ENCODE measurements at regions not wholly inside any gene's neighbourhood (a gene's known extent, or its start where the extent isn't known, plus 50 kb on each side); places are given as distances from the start of the nearest gene placed in this dataset.

DNA sequence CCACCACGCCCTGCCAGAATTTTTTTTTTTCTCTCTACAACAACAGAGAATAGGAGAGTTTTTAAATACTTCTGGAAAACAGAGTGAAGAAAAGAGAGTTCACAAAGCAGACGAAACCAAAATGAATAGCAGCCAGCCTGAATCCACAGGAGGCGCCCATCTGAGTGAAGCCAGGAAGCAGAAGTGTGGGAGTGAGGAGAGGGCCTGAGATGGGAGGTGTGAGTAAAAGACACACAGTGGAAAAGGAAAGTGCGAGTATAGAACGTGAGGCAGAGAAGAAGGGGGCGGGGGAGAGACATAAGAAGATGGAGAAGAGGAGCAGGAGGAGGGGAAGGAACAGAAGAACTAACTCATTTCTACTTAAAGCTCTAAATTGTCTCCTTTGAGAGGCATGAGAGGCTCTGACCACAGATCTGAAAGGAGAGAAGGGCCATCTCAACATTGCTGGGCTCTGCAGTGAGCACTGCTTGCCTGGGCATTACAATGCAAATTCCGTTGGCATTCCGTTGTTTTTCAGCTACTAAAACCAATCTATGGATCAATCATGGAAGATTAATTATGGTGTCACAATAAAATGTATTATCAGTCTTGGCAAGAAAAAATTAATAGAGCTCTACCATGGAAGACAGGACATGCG, 140.1 kb upstream of the CPSF6 start:
- peak; percentile 16 for DNase-seq

DNA sequence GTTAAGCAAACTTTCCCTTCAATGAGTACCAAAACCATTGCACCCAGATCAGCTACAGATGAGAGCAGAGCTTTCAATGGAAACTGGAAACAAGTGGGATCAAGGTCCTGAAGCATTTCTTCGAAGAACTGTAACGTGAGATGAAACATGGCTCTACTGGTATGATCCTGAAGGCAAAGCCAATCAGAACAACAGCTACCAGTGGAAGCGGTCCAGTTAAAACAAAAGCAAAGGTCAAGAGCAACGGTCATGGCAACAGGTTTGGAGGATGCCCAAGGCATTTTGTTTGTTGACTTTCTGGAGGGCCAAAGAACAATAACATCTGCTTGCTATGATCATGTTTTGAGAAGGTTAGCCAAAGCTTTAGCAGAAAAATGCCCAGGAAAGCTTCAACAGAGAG, 137.9 kb upstream of the CPSF6 start:
- DNase-seq: no peak

DNA sequence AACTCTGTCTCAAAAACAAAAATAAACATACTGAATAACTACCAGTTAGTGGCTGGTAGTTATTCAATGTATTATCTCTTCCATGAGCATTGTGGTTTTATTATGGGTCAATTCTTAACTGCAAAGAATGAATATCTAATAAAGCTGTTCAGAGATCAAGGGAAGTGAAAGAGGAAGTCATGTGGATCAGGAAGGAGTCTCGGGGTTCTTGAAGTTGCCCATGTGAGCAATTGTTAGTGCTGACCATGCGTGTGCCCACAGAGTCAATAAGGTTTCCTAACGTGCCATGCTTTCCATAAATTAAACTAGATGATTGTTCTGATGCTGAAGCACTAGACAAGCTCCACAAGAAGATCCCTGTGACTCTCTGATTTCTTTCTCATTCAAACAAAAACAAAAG, 136.5 kb upstream of the CPSF6 start:
- no peak for DNase-seq

DNA sequence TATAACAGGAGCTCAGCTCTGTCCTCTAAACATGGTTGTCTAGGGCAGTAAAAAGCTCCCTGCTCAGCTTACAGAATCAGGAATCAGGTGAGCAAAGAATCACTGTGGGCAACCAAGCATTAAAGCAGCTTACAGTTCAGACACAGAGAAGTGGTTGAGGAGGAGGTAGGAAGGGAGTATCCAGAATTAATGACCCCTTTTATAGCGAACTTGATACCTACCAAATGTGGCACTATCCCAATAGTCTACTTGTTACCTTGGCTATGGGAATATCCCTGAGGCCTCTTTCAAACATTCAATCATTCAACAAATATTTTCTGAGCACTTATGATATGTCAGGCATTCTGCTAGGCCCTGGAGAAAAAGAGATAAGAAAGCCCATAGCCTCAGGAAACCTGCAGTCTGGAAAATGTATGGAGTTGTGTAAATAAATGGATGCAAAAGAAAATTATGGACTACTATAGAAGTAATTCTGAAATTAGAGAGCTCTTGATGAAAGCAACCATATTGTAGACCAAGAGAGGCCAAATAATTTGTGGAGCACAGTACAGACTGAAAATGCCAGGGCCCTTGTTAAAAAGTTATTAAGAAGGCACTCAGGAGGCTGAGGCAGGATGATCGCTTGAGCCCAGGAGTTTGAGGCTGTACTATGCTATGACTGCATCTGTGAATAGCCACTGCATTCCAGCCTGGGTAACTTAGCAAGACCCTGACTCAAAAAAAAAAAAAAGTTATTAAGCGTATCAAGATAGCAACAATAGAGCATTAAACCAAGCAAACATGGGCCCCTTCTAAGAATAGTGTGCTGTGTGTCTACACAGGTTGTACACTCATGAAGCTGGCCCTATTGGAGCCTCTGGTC, 134.0 kb upstream of the CPSF6 start:
- no peak for DNase-seq

DNA sequence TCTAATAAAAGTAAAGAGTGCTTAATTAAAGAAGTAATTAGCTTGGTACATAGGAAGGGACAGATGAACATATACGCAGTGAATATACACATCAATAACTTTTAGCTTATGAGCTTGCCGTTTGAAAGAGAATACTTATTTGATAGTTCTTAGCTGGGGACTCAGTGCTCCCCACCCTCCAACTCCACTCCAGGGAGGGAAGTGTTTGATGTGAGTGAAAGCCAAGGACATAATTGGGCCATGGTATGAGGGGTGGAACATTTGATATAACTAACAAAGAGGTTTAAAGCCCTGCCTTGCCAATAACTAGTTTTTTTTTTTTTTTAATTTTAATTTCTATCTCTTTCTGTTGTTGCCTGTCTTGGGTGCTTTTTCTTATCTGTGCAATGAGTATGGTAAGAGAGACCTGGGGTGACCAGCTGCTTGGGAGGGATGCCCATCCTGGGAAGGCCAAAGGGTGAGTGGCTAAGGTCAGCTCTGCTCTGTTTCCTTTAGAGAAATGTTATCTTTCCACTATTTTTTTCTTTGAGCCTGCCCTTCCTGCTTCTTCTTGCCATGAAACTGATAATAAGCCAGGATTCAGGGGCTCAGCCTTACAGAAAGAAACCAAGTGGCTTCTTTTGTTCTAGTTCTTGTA, 132.8 kb upstream of the CPSF6 start:
- DNase-seq: no peak

DNA sequence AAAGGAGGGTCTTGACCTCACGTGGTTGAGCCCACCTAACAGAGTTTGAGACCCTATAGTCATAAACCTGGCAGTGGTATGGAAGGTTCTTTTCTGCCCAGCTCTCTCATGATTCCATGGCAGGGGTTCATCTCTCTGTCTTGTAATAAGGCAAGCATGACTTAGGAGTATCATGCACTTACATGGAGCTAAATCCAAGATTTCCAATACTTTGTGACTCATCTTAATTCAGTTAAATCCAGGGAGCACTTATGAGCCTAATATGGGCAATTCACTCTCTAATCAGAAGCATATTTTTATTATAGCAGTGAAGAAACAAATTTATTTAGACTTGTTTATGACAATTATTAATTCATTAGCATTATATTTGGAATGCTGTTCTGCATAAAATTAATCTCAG, 131.8 kb upstream of the CPSF6 start:
- DNase-seq: no peak

DNA sequence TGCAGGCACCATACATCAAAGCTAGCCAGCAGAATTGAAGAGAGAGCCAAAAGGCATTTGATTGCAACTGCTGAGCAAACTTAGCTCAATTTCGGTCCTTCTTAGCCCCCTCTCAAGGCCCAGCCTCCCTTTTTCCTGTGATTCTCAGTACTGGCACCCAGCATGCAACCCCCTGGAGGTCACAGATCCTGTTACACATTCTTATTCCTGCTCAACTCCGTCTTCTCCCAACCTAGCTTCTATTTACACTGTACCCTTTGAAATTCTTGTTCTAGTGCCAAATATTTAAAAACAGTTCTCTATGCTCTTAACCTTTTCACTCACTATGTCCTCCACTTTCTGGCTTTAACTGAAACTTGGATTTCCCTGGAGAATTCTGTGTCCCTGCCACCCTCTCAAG, 131.3 kb upstream of the CPSF6 start:
- no peak for DNase-seq

DNA sequence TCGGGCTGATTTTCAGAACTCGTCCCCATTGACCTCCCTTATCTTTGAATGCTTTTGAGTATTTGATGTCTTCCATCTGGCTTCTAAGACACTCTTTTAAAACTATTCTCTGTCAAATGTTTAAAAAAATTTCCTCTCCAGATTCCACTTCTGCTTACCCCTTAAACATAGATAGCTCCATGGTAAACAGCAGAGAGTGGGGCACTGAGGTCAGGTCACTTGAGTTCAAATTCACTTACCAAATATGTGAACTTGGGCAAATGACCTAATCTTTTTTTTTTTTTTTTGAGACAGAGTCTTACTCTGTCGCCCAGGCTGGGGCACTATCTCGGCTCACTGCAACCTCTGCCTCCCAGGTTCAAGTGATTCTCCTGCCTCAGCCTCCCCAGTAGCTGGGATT, 126.8 kb upstream of the CPSF6 start:
- DNase-seq: no peak

DNA sequence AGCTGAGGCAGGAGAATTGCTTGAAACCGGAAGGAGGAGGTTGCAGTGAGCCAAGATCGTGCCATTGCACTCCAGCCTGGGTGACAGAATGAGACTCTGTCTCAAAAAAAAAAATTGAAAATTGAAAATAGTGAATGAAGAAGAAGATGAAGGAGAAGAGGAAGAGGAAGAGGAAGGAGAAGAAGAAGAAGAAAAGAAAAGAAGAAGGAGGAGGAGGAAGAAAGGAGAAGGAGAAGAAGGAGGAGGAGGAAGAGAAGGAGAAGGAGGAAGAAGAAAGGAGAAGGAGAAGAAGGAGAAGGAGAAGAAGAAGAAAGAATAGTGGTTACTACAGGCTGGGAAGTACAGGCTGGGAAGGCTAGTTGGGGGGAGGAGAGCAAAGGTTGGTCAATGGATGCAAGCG, 124.3 kb upstream of the CPSF6 start:
- DNase-seq: no peak

DNA sequence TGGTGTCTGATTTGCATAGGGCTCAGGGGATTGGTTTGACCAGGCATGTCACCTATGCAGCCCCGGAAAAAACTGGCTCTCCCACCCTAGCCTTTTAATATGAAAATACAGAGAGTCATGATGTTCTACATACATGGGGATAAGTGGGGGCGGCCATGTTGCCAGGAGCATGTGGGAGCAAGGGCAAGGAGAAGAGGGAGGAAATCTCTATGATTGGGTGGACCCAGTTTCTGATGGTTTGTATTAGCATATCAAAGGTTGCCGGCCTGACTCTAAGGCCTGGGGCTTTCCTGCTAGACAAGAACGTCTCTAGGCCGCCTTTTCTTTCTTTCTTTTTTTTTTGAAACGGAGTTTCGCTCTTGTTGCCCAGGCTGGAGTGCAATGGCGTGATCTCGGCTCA, 123.4 kb upstream of the CPSF6 start:
- no peak for DNase-seq

DNA sequence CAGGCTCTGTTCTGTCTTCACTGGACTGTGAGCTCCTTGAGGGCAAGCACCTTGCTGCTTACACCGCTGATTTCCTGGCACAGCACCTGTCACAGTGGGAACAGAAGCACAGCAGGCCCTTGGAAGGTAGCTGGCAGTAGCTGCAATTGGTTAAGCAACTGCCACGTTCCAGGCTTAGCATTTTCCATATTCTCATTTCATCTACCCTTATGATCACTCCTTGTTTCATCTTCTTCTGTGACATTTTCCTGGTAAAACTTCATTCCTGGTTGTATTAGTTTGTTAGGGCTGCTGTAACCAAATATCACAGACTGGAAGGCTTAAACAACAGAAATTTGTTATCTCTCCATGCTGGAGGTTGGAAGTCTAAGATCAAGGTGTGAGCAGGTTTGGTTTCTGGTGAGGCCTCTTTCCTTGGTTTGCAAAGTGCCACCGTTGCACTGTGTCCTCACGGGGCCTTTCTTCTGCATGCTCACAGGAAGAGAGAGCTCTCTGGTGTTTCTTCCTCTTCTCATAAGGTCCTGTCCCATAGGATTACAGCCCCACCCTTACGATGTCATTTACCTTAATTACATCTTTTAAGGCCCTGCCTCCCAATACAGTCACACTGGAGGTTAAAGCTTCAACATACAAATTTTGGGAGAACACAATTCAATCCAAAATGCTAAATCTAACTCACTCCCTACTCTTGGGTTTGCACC, 121.7 kb upstream of the CPSF6 start:
- DNase-seq: no peak

DNA sequence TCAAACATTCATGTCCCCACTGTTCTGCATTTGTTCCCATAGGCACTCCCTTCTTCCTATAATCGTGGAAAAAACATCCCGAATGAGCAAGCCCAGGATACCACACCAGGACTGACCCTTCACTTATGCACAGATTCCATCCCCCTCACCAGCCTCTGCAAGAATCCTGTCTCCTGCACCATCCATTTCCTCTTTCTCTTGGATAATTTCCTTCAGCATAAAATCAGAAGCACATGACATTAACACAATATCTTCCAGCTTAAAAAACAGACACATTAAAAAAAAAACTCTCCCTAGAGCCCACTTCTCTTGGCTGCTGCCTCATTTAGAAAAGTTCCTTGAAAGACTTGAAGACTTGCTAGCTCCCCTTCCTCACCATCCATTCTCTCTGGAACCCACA, 120.9 kb upstream of the CPSF6 start:
- no peak for DNase-seq

DNA sequence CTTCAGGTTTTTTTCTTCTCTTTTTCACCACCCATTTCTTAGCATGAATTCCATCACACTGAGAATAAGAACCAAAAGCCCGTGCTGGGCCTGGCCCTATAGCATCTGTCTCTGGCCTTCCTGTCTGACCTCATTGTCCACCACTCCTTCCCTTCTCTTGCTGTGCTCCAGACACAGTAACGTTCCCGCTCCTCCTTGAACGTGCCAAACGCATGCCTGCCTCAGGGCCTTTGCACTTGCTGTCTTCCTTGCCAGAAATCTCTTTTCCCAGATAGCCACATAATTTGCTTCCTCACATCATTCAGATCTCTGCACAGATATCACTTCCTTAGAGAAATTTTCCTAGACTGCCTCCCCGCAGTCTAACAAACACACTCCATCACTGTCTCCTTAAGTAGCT, 119.6 kb upstream of the CPSF6 start:
- DNase-seq: no peak

DNA sequence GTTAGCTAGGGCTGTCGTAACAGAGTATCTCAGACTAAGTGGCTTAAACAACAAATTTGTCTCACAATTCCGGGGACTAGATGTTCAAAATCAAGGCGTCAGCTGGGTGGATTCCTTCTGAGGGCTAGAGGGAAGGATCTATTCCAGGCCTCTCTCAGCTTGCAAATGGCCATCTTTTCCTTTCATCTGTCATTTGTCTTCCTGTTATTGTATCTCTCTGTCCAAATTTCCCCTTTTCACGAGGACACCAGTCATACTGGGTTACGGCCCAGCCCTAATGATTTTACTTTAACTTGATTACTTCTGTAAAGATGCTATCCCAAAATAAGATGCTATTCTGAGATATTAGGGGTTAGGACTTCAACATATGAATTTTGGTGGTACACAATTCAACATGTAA, 119.0 kb upstream of the CPSF6 start:
- DNase-seq: no peak

DNA sequence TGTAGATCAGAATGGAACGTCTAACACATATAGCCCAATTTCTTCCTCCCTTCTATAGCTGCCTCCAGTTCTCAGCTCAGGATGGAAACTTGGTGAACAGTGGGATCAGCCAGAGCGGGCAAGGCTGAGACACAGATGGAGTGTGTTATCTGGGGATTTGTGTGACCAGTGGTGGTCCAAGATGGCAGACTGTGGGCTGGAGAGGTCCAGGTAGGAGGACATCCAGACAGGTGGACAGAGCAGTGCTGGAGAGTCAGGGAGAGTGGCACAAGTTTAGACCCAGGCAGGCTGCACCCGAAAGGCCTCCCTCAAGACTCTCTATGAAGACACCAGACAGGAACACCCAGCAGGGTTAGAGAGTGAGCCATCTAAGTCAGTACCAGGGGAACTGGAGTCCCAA, 116.1 kb upstream of the CPSF6 start:
- no peak for DNase-seq

DNA sequence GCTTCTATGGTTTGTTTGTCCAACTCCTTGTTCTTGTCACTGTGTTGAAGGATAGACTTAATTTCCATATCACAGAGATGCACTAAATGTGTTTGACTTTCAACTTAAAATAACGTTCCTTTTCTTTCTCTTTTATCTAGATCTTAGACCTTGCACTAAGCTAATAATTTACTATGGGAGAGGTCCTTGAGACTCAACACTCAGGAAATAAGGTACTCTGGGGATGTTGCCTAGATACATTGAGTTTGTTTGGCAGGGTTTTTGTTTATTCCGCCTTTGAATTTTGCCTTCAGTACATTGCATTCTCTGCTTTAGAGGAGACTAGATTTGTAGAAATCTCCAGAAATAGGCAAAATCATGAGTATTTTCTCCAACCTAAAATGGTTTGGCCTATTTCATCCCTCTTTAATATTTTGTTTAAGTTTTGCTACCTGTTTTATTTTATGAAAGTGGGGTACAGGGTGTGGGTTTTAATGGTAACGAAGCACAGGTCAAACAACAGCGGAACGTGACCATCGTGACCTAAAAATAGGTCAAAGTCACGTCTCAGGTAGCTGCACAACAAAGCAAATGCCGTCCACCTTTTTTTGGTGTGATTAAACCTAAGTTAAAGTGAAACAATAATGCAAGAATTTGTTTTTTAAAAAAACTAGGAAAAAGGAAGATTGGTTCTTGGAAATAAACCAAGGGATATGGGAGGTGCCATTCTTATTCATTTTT, 115.3 kb upstream of the CPSF6 start:
- DNase-seq: no peak

DNA sequence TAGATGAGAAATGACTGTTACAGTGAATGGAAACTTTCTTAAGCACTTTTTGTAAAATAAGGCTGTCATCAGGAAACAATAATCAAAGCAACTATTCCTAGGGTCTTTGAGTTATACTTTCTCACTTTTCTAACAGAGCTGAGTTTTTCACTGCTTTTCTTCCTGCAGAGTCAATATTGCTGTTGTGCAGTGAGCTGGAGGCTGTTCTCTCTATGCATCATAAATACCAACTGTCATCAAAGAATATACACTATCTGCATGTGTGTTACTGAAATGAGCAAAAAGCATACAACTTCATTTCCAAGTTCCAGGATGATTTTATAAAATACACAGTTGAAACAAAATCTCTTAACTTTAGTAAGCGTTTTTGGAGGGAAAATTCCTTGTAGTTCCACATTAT, 110.4 kb upstream of the CPSF6 start:
- DNase-seq: no peak

DNA sequence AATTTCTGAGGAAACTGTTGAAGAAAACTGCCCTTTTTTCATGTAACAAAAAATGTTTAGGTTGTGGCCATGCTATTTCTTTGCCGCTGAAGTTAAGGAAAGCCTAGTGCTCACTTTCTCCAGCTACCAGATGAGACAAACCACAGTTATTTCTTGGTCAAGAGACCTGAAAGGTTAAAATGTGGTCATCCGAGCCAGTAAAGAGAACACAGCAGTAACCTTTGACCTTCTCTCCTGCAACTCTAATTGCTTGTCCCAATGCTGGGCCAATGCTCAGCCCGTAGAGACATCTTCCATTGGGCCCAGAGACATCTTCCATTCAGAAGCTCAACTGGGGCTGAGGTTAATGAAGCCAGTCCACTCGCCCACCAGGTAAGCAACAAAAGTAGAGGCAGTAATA, 109.8 kb upstream of the CPSF6 start:
- DNase-seq: no peak

DNA sequence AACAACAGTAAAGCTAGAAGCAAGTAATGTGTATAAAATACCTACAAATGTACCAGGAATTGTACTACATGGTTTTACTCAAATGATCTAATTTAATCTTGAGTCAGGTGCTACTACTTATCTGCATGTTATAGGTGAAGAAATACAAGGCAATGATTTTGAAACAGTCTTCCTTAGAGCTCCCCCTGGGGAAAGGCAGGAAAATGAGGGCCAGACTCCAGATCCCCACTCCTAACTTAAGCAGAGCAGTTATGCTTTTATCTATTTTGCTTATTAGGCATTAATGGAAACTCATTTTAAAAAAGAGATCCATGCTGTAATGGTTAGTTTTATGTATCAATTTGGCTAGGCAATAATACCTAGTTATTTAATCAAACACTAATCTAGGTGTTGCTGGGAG, 109.3 kb upstream of the CPSF6 start:
- DNase-seq: no peak

DNA sequence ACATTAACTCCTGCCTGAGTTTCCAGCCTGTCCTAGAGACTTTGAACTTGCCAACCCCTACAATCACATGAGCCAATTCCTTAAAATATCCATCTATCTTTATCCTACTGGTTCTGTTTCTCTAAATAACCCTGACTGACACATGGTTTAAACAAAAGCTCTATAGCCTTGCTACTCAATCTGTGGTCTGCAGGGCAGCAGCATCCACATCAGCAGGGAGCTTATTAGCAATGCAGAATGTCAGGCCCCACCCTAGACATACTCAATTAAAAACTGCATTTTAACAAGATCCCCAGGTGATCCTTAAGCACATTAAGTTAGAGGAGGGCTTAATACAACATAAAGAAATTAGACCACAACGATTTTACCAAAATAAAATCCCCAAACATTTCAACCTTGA, 108.3 kb upstream of the CPSF6 start:
- no peak for DNase-seq

DNA sequence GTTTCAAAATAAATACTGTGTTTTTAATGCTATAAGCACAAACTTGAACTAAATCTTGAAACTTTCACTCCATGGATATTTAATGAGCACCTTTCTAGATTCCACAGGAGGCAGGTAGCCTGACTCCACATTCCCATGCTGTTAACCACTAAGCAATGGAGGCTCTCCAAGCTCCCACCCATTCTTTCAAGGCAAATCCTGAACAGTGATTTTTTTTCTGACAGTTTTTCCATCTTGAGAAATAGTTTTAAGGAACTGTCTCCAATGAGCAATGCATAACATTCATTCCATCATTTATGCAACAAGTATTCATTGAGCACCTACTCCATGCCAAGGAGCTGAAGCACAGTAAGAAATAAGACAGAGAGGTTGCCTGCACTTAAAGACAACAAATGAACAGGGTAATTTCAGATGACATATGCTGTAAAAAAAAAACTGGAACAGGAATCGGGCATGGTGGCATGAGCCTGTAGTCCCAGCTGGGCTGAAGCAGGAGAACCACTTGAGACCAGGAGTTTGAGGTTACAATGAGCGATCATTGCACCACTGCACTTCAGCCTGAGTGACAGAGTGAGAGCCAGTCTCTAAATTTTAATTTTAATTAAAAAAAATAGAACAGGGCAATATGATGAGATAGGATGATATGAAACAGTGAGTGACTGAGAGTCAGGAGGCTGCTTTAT, 102.3 kb upstream of the CPSF6 start:
- no peak for DNase-seq

DNA sequence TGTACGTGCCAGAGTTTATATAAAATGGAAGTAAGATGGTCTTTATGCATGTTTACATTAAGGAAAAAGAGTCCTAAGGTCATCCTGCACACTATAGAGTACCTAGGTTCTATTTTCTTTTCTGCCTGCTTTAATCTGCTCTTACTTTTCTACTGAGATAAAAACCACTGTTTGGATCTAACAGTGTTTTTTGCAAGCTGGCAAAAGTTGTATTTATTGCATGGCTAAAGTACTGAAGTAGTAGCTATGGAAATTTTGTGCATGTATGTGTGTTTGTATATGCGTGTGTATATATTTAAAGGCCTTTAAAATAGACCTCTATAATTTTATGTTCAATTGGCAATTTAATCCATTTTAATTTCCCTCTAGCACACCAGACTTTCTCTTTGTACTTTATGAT, 98.3 kb upstream of the CPSF6 start:
- no peak for DNase-seq

All from activated CD4-positive, alpha-beta T cell treated with anti-CD3 and anti-CD28 coated beads for 48 hours (primary cell).